Colon (tissue), 2 donors: ENCODE measurements at regions not wholly inside any gene's neighbourhood (a gene's known extent, or its start where the extent isn't known, plus 50 kb on each side); places are given as distances from the start of the nearest gene placed in this dataset.
A peak's percentile ranks its signal among the peaks of the same experiment; 100 is the strongest.
"Not testable (repeated sequence)": the region's sequence is repeated elsewhere in the genome, so short reads cannot be mapped to it uniquely, and the experiment has no call there.

Experiments used
- FAIRE-seq: peaks from 2 replicates; lab custom pipeline; 2012; peaks lifted over from hg19 to GRCh38; lab: Jason Lieb, UNC
- donor health status: control.
- donor health status: control.

GRCh38 chr3:40949347-40949746, 250.0 kb upstream of the CTNNB1 start:
- FAIRE-seq = not testable (repeated sequence)

GRCh38 chr3:40951636-40952035, 247.7 kb upstream of the CTNNB1 start:
- no peak for FAIRE-seq

- no peak for FAIRE-seq
These were observed 238.0 kb upstream of the CTNNB1 start for GRCh38 chr3:40961104-40961857.

- FAIRE-seq = no peak
These were observed 236.6 kb upstream of the CTNNB1 start for GRCh38 chr3:40962721-40963120.

- no peak for FAIRE-seq
These were observed 230.6 kb upstream of the CTNNB1 start for GRCh38 chr3:40968666-40969065.

- no peak for FAIRE-seq
These were observed 230.0 kb upstream of the CTNNB1 start for GRCh38 chr3:40969341-40969740.

DNA sequence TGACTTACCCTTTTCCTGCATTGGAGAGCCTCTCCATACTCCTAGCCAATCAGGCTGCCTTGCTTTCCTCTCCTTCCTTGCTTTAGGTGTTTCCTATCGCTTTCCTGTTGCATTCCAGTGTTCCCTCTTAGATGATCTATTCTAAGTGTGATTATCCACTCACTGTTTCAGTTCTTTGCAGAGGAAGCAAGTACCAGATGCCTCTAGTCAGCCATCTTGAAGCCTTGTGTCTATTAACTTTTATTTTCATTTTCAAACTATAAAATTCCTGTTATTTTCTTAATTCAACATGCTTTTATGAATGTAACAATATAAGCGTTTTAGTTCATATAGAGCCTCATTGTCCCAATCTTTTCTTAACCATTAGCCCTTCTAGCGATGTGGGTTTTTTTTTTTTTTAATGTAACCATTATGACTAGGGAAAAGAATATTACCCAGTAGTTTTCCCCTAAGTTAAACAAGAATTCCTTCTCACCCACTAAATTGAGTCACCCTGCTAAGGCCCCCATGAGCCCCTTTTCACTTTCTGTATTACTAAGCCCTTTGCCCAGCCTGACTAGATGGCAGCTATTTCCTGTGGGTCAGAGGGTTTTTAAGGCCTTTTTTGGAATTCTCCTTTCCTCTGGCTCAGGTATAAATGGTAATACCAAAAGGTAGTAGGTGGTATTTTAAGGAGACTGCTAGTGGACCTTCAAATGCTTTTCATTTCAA, 229.4 kb upstream of the CTNNB1 start:
- FAIRE-seq = no peak

GRCh38 chr3:40971191-40972168, 227.8 kb upstream of the CTNNB1 start:
- peak; percentile 71 for FAIRE-seq

DNA sequence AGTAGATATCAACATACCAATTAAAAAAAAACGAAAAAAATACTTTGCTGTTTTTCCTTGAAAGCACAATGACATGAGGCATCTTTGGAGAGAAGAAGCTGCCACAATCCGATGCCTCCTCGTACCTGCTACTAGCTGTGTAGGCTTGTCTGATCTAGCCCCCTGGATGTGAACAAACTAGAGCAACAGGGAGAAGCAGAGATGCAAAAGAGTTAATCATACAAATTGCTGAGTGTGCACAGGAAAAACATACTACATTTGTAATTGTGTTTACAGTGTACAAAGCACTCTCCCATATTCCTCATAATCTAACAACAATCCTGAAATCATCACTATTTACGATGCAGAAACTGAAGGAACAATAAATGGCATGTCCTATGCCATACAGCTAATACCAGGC, 227.0 kb upstream of the CTNNB1 start:
- no peak for FAIRE-seq

- no peak for FAIRE-seq
These were observed 226.2 kb upstream of the CTNNB1 start for GRCh38 chr3:40973141-40973540.

- FAIRE-seq = no peak
These were observed 223.6 kb upstream of the CTNNB1 start for GRCh38 chr3:40975711-40976121.

- FAIRE-seq = no peak
These were observed 223.1 kb upstream of the CTNNB1 start for GRCh38 chr3:40976241-40976640.

DNA sequence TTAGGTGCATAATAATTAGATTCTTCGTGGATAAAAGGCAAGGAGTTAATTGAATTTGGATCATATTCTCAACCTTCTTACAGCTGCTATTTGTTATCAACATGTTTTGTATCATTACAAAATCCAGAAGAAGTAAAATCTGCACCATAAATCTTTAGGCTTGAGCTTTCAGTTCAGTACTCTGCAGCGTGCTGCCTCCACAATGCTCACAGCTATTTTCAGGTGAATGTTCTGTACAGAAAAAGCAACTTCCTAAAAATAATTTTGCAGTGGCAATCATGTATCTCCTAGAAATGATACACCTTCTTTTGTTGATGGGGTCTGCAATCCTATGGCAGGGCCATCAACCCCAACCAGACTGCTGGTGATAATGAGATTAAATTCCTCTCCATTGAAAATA, 220.9 kb upstream of the CTNNB1 start:
- no peak for FAIRE-seq

GRCh38 chr3:40979962-40980361, 219.3 kb upstream of the CTNNB1 start:
- FAIRE-seq = no peak

- no peak for FAIRE-seq
These were observed 218.8 kb upstream of the CTNNB1 start for GRCh38 chr3:40980467-40980866.

- FAIRE-seq = no peak
These were observed 214.1 kb upstream of the CTNNB1 start for GRCh38 chr3:40985195-40985594.

DNA sequence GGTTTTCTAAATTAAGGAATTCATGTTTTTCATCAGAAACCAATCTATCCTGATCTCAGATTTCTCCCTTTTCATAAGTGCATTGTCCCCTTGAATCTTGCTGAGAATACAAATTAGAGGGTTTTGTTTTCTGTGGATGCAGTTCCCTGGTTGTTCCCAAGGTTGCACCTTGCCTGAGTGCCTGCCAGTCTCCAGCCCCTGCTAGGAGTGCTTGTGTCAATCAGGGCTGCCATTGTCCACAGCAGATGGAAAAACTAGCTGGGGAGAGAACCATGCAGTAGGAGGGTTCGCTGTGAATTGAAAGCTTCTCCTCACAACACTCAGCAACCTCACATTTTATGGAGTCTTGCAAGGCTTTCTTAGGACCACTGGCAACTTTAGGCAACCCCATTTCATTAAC, 210.8 kb upstream of the CTNNB1 start:
- no peak for FAIRE-seq

GRCh38 chr3:40989141-40990061, 209.9 kb upstream of the CTNNB1 start:
- FAIRE-seq = no peak

- FAIRE-seq = no peak
These were observed 209.2 kb upstream of the CTNNB1 start for GRCh38 chr3:40990062-40990456.

- FAIRE-seq = no peak
These were observed 207.3 kb upstream of the CTNNB1 start for GRCh38 chr3:40992023-40992422.

GRCh38 chr3:40994611-40995010, 204.7 kb upstream of the CTNNB1 start:
- no peak for FAIRE-seq
